GM21576 (cell line): ENCODE measurements at regions not wholly inside any gene's neighbourhood (a gene's known extent, or its start where the extent isn't known, plus 50 kb on each side); places are given as distances from the start of the nearest gene placed in this dataset.

ENCODE experiments used
- ATAC-seq: cut with Tn5 transposase; IDR thresholded peaks from one replicate; pipeline ENCODE4 v1.9.1; 2021; ENCODE audit warnings: mild to moderate bottlenecking, moderate library complexity; ENCODE audit not compliant: unreplicated experiment

DNA sequence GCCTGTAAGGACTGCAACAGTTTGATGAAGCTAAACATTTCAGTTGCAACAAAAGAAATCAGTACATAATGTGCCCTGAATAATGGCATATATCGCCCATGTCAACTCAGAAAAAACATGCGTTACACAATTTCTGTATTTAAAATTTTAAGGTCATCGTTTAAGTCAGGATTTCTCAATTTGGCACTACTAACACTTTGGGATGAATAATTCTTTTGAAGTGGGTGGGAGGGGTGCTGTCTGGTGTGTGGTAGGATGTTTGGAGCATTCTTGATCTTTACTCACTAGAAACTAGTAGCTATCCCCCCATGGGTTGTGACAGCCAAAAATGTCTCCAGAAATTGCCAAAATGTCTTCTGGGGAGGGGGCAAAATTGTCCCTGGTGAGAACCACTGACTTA, 50.7 kb upstream of the CNTNAP4 start:
- no peak for ATAC-seq
